Heart left ventricle (tissue), 13 donors: ENCODE measurements at regions not wholly inside any gene's neighbourhood (a gene's known extent, or its start where the extent isn't known, plus 50 kb on each side); places are given as distances from the start of the nearest gene placed in this dataset.

ENCODE experiments used
- CTCF ChIP-seq, 12 donors: fragments of 200-600 bp; sonication (generic) in 4 of 12; IDR thresholded peaks; one replicate each; pipeline versions ENCODE4 v1.5.0 to v1.8.0; 2018 to 2022; ENCODE audit warnings: antibody characterized with exemption in 12 of 12, mild to moderate bottlenecking in 5 of 12
- POLR2A ChIP-seq, 2 donors: fragments of 450-650 bp; IDR thresholded peaks; one replicate each; pipeline ENCODE4 v1.6.1; 2017; ENCODE audit warnings: antibody characterized with exemption in 2 of 2, mild to moderate bottlenecking in 2 of 2, moderate library complexity in 2 of 2
- donor health status: ischemic (EF 13 %, LVEDD 7.1; RV severe dilation, severe dysfunction).
- donor health status: DM: no; HTN: yes; CAD: no.
- donor health status: DM: no; HTN: no; CAD: no.
- donor health status: ischemic (EF 25% LVEDD 6.9; RV normal size, moderate dysfunction).
- donor health status: ischemic (EF 25% LVEDD 5.7; RV mildly dilated, moderate dysfunction).
- donor health status: ischemic (EF 35%, LVEDD 5.7; RV mildly dilated, moderate dysfunction).
- donor health status: nonischemic (EF 11% LVEDD 7.7; RV severe dilation, severe dysfunction).
- donor health status: DM: yes; HTN: yes; CAD: no.
- donor health status: PGD.
- donor health status: ischemic (EF 29% LVEDD 5.4; RV normal size, mild dysfunction).
- donor health status: nonischemic (EF 23%, LVEDD 6.1; RV moderate dilation, normal function).

- TF ChIP-seq CTCF (IDR thresholded peaks at IDR 0.05) (no peak), POLR2A (IDR thresholded peaks at IDR 0.05) (no peak)
These were observed 114.1 kb downstream of the TENT5A start for GRCh38 chr6:81638366-81638765.
